K562 (cell line): ENCODE measurements at regions not wholly inside any gene's neighbourhood (a gene's known extent, or its start where the extent isn't known, plus 50 kb on each side); places are given as distances from the start of the nearest gene placed in this dataset.

Source experiments
- EP300 ChIP-seq: IDR thresholded peaks from 2 replicates; pipeline ENCODE4 v1.6.1; 2012; ENCODE audit warnings: low read length, improper control_type of control experiment
- RBBP5 ChIP-seq: fragments of 200-600 bp; sonication (generic); IDR thresholded peaks from 2 replicates; pipeline ENCODE4 v1.6.1; 2012; ENCODE audit warnings: borderline replicate concordance, mild to moderate bottlenecking, low read length, control low read depth, inconsistent platforms; ENCODE audit not compliant: insufficient read depth, poor library complexity, severe bottlenecking
- RBM34 ChIP-seq: fragments of 200-400 bp; formaldehyde crosslinking; IDR thresholded peaks from 2 replicates; pipeline ENCODE4 v1.6.1; 2018; ENCODE audit warnings: low read length, borderline replicate concordance; ENCODE audit not compliant: insufficient read depth
- YY1 ChIP-seq, 3 experiments: IDR thresholded peaks; 2 replicates each; pipeline ENCODE4 v1.6.1; 2011; ENCODE audit warnings: low read length in 2 of 3, mild to moderate bottlenecking in 2 of 3, moderate library complexity in 2 of 3, borderline replicate concordance in 1 of 3, control low read depth in 1 of 3, low read depth in 1 of 3; ENCODE audit not compliant: insufficient read depth in 3 of 3, insufficient replicate concordance in 2 of 3, control insufficient read depth in 1 of 3, insufficient read length in 1 of 3; ENCODE audit errors: extremely low read depth in 1 of 3
- ZBTB43 ChIP-seq: sonication (generic); formaldehyde crosslinking; IDR thresholded peaks from 2 replicates; pipeline ENCODE4 v1.8.0; 2023; ENCODE audit warnings: mild to moderate bottlenecking, missing genetic modification reagents
- TF ChIP-seq, protein P1 (sequence below), 3 experiments: IDR thresholded peaks in 2 of 3; conservative IDR thresholded peaks in 1 of 3; 2 replicates each; pipeline ENCODE4 v1.5.1; 2011 to 2012; ENCODE audit warnings: low read length in 3 of 3, mild to moderate bottlenecking in 3 of 3, control low read depth in 2 of 3, improper control_type of control experiment in 1 of 3, inconsistent platforms in 1 of 3, low read depth in 1 of 3, mixed read lengths in 1 of 3, moderate library complexity in 1 of 3; ENCODE audit not compliant: insufficient read depth in 2 of 3

GRCh38 chr7:93014410-93014809, 103.4 kb downstream of the SAMD9 start:
- TF ChIP-seq RBBP5 (no peak), RBM34 (no peak), YY1 (IDR thresholded peaks at IDR 0.05; ENCODE audit: borderline replicate concordance in 1 of 3, control insufficient read depth in 1 of 3, extremely low read depth in 1 of 3, insufficient read depth in 3 of 3, insufficient read length in 1 of 3, insufficient replicate concordance in 2 of 3, low read depth in 1 of 3, low read length in 2 of 3) (no peak), ZBTB43 (CRISPR knock-in tag) (no peak), EP300 (no peak)
- TF ChIP-seq, protein P1, sequence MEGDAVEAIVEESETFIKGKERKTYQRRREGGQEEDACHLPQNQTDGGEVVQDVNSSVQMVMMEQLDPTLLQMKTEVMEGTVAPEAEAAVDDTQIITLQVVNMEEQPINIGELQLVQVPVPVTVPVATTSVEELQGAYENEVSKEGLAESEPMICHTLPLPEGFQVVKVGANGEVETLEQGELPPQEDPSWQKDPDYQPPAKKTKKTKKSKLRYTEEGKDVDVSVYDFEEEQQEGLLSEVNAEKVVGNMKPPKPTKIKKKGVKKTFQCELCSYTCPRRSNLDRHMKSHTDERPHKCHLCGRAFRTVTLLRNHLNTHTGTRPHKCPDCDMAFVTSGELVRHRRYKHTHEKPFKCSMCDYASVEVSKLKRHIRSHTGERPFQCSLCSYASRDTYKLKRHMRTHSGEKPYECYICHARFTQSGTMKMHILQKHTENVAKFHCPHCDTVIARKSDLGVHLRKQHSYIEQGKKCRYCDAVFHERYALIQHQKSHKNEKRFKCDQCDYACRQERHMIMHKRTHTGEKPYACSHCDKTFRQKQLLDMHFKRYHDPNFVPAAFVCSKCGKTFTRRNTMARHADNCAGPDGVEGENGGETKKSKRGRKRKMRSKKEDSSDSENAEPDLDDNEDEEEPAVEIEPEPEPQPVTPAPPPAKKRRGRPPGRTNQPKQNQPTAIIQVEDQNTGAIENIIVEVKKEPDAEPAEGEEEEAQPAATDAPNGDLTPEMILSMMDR (IDR thresholded peaks at IDR 0.05 in 2 of 3, conservative IDR thresholded peaks at IDR 0.05 in 1 of 3; ENCODE audit: insufficient read depth in 2 of 3, low read depth in 1 of 3, low read length in 3 of 3), result no peak
